ENCODE measurements at regions not wholly inside any gene's neighbourhood (a gene's known extent, or its start where the extent isn't known, plus 50 kb on each side); places are given as distances from the start of the nearest gene placed in this dataset.

DNA sequence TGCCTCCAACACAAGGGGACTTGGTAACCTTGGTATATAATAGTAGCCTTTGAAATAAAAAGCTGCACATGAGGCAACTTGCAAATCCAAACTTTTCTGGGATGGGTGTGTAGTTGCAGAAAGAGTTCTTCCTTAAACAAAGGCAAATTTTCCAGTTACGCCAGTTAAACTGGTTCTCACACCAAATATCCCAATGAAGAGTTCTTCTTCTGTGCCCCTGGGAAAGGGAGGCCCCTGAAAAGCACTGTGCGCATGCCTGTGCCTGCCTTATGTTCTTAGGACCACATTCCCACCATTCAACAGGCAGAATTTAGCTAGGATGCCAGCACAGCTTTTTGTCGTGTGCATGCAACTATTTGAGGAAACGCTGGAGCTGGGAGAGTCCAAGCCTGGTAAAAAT lies 164.8 kb upstream of the SLC25A13 start:
- TF ChIP-seq EZH2 (IDR thresholded peaks at IDR 0.05; ENCODE audit: borderline replicate concordance): no peak
- TF ChIP-seq EZH2phosphoT487 (IDR thresholded peaks at IDR 0.05; ENCODE audit: low read depth, severe bottlenecking, unreplicated experiment): no peak
- Histone ChIP-seq H3K4me3 (no peak overlapping the region), H3K27me3 (no peaks in the 10 kb centered on the region), H3K9me2 (replicated peaks; ENCODE audit: insufficient read depth) (no peaks in the 10 kb centered on the region), H3K9me3 (ENCODE audit: low read depth) (no peaks in the 10 kb centered on the region), H3K27ac (no peak overlapping the region), H3K4me2 (no peak overlapping the region), H2AFZ (no peak overlapping the region), H3K36me3 (replicated peaks; ENCODE audit: insufficient read depth, low read depth) (no peaks in the 10 kb centered on the region), H4K20me1 (ENCODE audit: insufficient read depth, poor library complexity, severe bottlenecking) (no peaks in the 10 kb centered on the region), H3K79me2 (no peaks in the 10 kb centered on the region), H3K4me1 (ENCODE audit: insufficient read depth) (peaks cover 2% of the 10 kb centered on the region)
- 78% methylated on average over 4 of the region's 4 CpGs for WGBS (ENCODE audit: low lambda C conversion rate, missing lambda C conversion rate)
- no peak for DNase-seq (ENCODE audit: low spot score)

DNA sequence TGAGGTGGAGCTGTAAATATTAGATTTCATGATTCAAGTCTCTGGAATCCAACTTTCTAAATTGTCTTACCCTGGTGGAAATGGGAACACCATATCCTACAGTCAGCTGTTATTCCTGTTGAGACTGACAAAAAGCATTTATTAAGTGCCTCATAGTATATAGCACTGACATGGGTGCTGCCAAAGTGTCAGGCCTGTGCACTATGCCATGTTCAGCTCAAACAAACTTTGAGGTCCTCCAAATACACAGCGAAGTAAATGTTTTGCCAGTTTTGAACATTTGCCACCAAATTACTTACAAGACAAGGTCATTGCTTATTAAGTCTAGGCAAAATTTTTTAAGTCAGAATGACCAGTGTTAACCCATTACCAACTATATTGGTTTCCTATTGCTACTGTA lies 162.9 kb upstream of the SLC25A13 start:
- no peak for TF ChIP-seq EZH2 (IDR thresholded peaks at IDR 0.05; ENCODE audit: borderline replicate concordance)
- TF ChIP-seq, protein P1, sequence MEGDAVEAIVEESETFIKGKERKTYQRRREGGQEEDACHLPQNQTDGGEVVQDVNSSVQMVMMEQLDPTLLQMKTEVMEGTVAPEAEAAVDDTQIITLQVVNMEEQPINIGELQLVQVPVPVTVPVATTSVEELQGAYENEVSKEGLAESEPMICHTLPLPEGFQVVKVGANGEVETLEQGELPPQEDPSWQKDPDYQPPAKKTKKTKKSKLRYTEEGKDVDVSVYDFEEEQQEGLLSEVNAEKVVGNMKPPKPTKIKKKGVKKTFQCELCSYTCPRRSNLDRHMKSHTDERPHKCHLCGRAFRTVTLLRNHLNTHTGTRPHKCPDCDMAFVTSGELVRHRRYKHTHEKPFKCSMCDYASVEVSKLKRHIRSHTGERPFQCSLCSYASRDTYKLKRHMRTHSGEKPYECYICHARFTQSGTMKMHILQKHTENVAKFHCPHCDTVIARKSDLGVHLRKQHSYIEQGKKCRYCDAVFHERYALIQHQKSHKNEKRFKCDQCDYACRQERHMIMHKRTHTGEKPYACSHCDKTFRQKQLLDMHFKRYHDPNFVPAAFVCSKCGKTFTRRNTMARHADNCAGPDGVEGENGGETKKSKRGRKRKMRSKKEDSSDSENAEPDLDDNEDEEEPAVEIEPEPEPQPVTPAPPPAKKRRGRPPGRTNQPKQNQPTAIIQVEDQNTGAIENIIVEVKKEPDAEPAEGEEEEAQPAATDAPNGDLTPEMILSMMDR (IDR thresholded peaks at IDR 0.05; ENCODE audit: poor library complexity): no peak
- H3K9me3 ChIP-seq (ENCODE audit: low read depth): no peaks in the 10 kb centered on the region
- no peaks in the 10 kb centered on the region for H3K4me1 ChIP-seq (ENCODE audit: insufficient read depth)
- H4K20me1 ChIP-seq (ENCODE audit: insufficient read depth, poor library complexity, severe bottlenecking): no peaks in the 10 kb centered on the region
- DNase-seq (ENCODE audit: low spot score): no peak
- 84% methylated on average over 1 of the region's 1 CpG for WGBS (ENCODE audit: low lambda C conversion rate, missing lambda C conversion rate)
- H3K27ac ChIP-seq: no peak overlapping the region
- no peak overlapping the region for H3K4me2 ChIP-seq
- H3K4me3 ChIP-seq: no peak overlapping the region
- no peaks in the 10 kb centered on the region for H3K79me2 ChIP-seq
- no peaks in the 10 kb centered on the region for H3K36me3 ChIP-seq (replicated peaks; ENCODE audit: insufficient read depth, low read depth)
- H3K27me3 ChIP-seq: no peaks in the 10 kb centered on the region
- H3K9me2 ChIP-seq (replicated peaks; ENCODE audit: insufficient read depth): no peaks in the 10 kb centered on the region
- no peak overlapping the region for H2AFZ ChIP-seq

DNA sequence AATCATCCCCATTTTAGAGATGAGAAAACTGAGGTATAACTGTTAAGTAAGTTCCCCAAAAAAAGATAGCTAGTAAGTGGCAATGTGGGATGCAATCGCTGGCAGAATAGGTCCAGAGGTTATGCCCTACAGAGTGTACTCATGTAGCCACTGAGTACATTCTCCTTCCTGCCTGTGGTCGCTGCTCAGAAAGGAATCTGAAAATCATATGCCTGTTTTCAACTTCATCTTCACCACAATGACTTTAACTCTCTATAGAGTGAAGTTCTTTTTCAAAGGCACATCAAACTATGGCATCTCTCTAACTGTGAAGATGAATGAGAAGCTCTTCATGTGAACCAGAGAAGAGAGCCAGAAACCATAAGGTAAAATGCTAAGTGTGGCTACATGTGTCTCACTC lies 162.2 kb upstream of the SLC25A13 start:
- Histone ChIP-seq H3K4me2 (no peak overlapping the region), H3K9me3 (ENCODE audit: low read depth) (no peaks in the 10 kb centered on the region), H3K27me3 (no peaks in the 10 kb centered on the region), H4K20me1 (ENCODE audit: insufficient read depth, poor library complexity, severe bottlenecking) (no peaks in the 10 kb centered on the region), H3K79me2 (no peaks in the 10 kb centered on the region), H3K36me3 (replicated peaks; ENCODE audit: insufficient read depth, low read depth) (no peaks in the 10 kb centered on the region), H3K9me2 (replicated peaks; ENCODE audit: insufficient read depth) (no peaks in the 10 kb centered on the region), H3K27ac (no peak overlapping the region), H2AFZ (no peak overlapping the region), H3K4me3 (no peak overlapping the region), H3K4me1 (ENCODE audit: insufficient read depth) (no peaks in the 10 kb centered on the region)
- DNase-seq (ENCODE audit: low spot score): no peak
- TF ChIP-seq, protein P1 (IDR thresholded peaks at IDR 0.05; ENCODE audit: poor library complexity): no peak
- TF ChIP-seq EZH2 (IDR thresholded peaks at IDR 0.05; ENCODE audit: borderline replicate concordance) (no peak), EZH2phosphoT487 (IDR thresholded peaks at IDR 0.05; ENCODE audit: low read depth, severe bottlenecking, unreplicated experiment) (no peak)
- WGBS (ENCODE audit: low lambda C conversion rate, missing lambda C conversion rate): 96% methylated on average over 2 of the region's 2 CpGs

DNA sequence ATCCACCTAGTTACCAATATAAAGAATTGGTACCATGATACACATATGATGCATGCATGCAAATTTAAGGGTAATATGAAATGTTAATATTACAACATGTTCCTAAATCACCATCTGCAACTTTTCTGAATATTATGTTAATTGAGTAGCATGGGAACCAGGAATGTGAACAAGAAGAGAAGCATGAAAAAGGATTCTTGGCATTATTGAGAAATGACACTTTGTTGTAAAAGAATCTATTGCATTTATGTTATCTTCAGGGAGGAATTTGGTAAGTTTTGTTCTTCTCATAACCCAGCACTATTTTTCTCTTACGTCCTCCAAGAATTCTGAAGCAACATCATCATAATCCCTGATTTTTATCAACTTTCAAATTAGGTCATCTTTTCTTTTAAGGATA lies 159.9 kb upstream of the SLC25A13 start:
- no peak overlapping the region for H2AFZ ChIP-seq
- 77% methylated on average over 1 of the region's 1 CpG for WGBS (ENCODE audit: low lambda C conversion rate, missing lambda C conversion rate)

More for the DNA sequence above, 159.9 kb upstream of the SLC25A13 start:
- Histone ChIP-seq H3K27ac (no peak overlapping the region), H3K27me3 (no peaks in the 10 kb centered on the region), H3K9me2 (replicated peaks; ENCODE audit: insufficient read depth) (no peaks in the 10 kb centered on the region), H3K4me1 (ENCODE audit: insufficient read depth) (no peaks in the 10 kb centered on the region), H3K4me2 (no peak overlapping the region), H4K20me1 (ENCODE audit: insufficient read depth, poor library complexity, severe bottlenecking) (no peaks in the 10 kb centered on the region), H3K9me3 (ENCODE audit: low read depth) (no peaks in the 10 kb centered on the region), H3K36me3 (replicated peaks; ENCODE audit: insufficient read depth, low read depth) (no peaks in the 10 kb centered on the region), H3K4me3 (no peak overlapping the region), H3K79me2 (no peaks in the 10 kb centered on the region)
- DNase-seq (ENCODE audit: low spot score): no peak
- TF ChIP-seq, protein P1 (IDR thresholded peaks at IDR 0.05; ENCODE audit: poor library complexity): no peak
- TF ChIP-seq EZH2 (IDR thresholded peaks at IDR 0.05; ENCODE audit: borderline replicate concordance) (no peak), EZH2phosphoT487 (IDR thresholded peaks at IDR 0.05; ENCODE audit: low read depth, severe bottlenecking, unreplicated experiment) (no peak)
